GM23338 (cell line): ENCODE measurements at regions not wholly inside any gene's neighbourhood (a gene's known extent, or its start where the extent isn't known, plus 50 kb on each side); places are given as distances from the start of the nearest gene placed in this dataset.

ENCODE experiments used
- ATAC-seq: fragments of 200-7000 bp; cut with Tn5 transposase; 3 replicates; pipeline ENCODE4 v1.9.1; 2020
- DNase-seq: peaks from one replicate; pipeline ENCODE4 v3.0.0-alpha.2; 2015; ENCODE audit warnings: low spot score
- H2AFZ ChIP-seq: fragments of 200-600 bp; sonication (generic); 2 replicates; pipeline ENCODE4 v1.8.0; 2016; ENCODE audit warnings: antibody characterized with exemption, mild to moderate bottlenecking, moderate library complexity
- H3F3A ChIP-seq: fragments of 200-600 bp; sonication (generic); replicated peaks from 2 replicates; pipeline ENCODE4 v1.8.0; 2017; ENCODE audit warnings: antibody characterized with exemption, mixed run types, low read depth
- H3K27ac ChIP-seq: fragments of 200-600 bp; sonication (generic); 2 replicates; pipeline ENCODE4 v1.6.1; 2016; ENCODE audit warnings: low read depth
- H3K27me3 ChIP-seq: fragments of 200-600 bp; sonication (generic); 2 replicates; pipeline ENCODE4 v1.8.0; 2016; ENCODE audit warnings: mild to moderate bottlenecking, mixed run types, moderate library complexity; ENCODE audit not compliant: insufficient read depth
- H3K36me3 ChIP-seq: fragments of 200-600 bp; sonication (generic); 2 replicates; pipeline ENCODE4 v1.8.0; 2016; ENCODE audit warnings: mild to moderate bottlenecking; ENCODE audit not compliant: insufficient read depth
- H3K4me1 ChIP-seq: fragments of 200-600 bp; sonication (generic); 2 replicates; pipeline ENCODE4 v1.8.0; 2016; ENCODE audit warnings: mild to moderate bottlenecking, moderate library complexity; ENCODE audit not compliant: insufficient read depth
- H3K4me2 ChIP-seq: fragments of 200-600 bp; sonication (generic); 2 replicates; pipeline ENCODE4 v1.7.1; 2017; ENCODE audit warnings: mixed run types
- H3K4me3 ChIP-seq: fragments of 200-600 bp; sonication (generic); 2 replicates; pipeline ENCODE4 v1.6.1; 2016; ENCODE audit warnings: mixed run types
- H3K79me2 ChIP-seq: fragments of 200-600 bp; sonication (generic); replicated peaks from 2 replicates; pipeline ENCODE4 v1.8.0; 2017; ENCODE audit warnings: mild to moderate bottlenecking; ENCODE audit not compliant: insufficient read depth
- H3K9me2 ChIP-seq: fragments of 200-600 bp; sonication (generic); 2 replicates; pipeline ENCODE4 v1.8.0; 2017; ENCODE audit not compliant: insufficient read depth
- H4K20me1 ChIP-seq: fragments of 200-600 bp; sonication (generic); replicated peaks from 2 replicates; pipeline ENCODE4 v1.8.0; 2017; ENCODE audit warnings: mild to moderate bottlenecking; ENCODE audit not compliant: insufficient read depth
- H3K27ac Mint-ChIP-seq: 2 replicates; pipeline ENCODE4 v1.8.0; 2020; ENCODE audit warnings: inconsistent platforms, mild to moderate bottlenecking, moderate library complexity, mixed read lengths
- H3K27me3 Mint-ChIP-seq: 3 replicates; pipeline ENCODE4 v1.8.0; 2022; ENCODE audit warnings: low read depth, mild to moderate bottlenecking, moderate library complexity, mixed read lengths, inconsistent platforms; ENCODE audit not compliant: insufficient read depth, poor library complexity
- H3K36me3 Mint-ChIP-seq: 3 replicates; pipeline ENCODE4 v1.8.0; 2021; ENCODE audit warnings: low read depth, mild to moderate bottlenecking, inconsistent platforms, moderate library complexity, mixed read lengths
- H3K4me1 Mint-ChIP-seq: 3 replicates; pipeline ENCODE4 v1.8.0; 2020; ENCODE audit warnings: mild to moderate bottlenecking, inconsistent platforms, mixed read lengths
- H3K4me3 Mint-ChIP-seq: 3 replicates; pipeline ENCODE4 v1.8.0; 2021; ENCODE audit warnings: moderate library complexity, mild to moderate bottlenecking, inconsistent platforms, mixed read lengths
- H3K9me3 Mint-ChIP-seq: 3 replicates; pipeline ENCODE4 v1.8.0; 2020; ENCODE audit warnings: moderate library complexity, mild to moderate bottlenecking, inconsistent platforms, mixed read lengths
- CREB1 ChIP-seq: fragments of 250-450 bp; sonication (Bioruptor Pico); IDR thresholded peaks from 2 replicates; pipeline ENCODE4 v1.5.0; 2020; ENCODE audit warnings: low read depth, mild to moderate bottlenecking, moderate library complexity
- ETS1 ChIP-seq: IDR thresholded peaks from 2 replicates; pipeline ENCODE4 v1.6.1; 2016; ENCODE audit warnings: antibody characterized with exemption
- EZH2 ChIP-seq: fragments of 200-600 bp; sonication (generic); IDR thresholded peaks from one replicate; pipeline ENCODE4 v1.8.0; 2017; ENCODE audit warnings: antibody characterized with exemption, mild to moderate bottlenecking, low read depth; ENCODE audit not compliant: unreplicated experiment
- EZH2phosphoT487 ChIP-seq: fragments of 200-600 bp; sonication (generic); IDR thresholded peaks from one replicate; pipeline ENCODE4 v1.8.1; 2018; ENCODE audit warnings: antibody characterized with exemption; ENCODE audit not compliant: unreplicated experiment
- JUNB ChIP-seq: IDR thresholded peaks from one replicate; pipeline ENCODE4 v1.6.1; 2016; ENCODE audit warnings: antibody characterized with exemption; ENCODE audit not compliant: unreplicated experiment
- POLR2AphosphoS5 ChIP-seq: IDR thresholded peaks from 2 replicates; pipeline ENCODE4 v1.6.1; 2016; ENCODE audit warnings: antibody characterized with exemption, low read depth
- REST ChIP-seq: IDR thresholded peaks from one replicate; pipeline ENCODE4 v1.6.1; 2018; ENCODE audit warnings: antibody characterized with exemption; ENCODE audit not compliant: unreplicated experiment
- STAT1 ChIP-seq: IDR thresholded peaks from one replicate; pipeline ENCODE4 v1.6.1; 2016; ENCODE audit warnings: antibody characterized with exemption; ENCODE audit not compliant: unreplicated experiment
- ZNF114 ChIP-seq: fragments of 250-450 bp; sonication (Bioruptor Pico); IDR thresholded peaks from 2 replicates; pipeline ENCODE4 v1.5.0; 2020; ENCODE audit warnings: mild to moderate bottlenecking, moderate library complexity
- ZNF331 ChIP-seq: fragments of 250-450 bp; sonication (Bioruptor Pico); IDR thresholded peaks from 2 replicates; pipeline ENCODE4 v1.5.0; 2020; ENCODE audit warnings: low read depth, mild to moderate bottlenecking, moderate library complexity
- ZNF462 ChIP-seq: fragments of 250-450 bp; sonication (Bioruptor Pico); IDR thresholded peaks from 2 replicates; pipeline ENCODE4 v1.5.0; 2020; ENCODE audit warnings: mild to moderate bottlenecking, moderate library complexity

- Histone ChIP-seq H3K9me2 (no peaks in the 10 kb centered on the region), H3K79me2 (no peaks in the 10 kb centered on the region), H3K4me2 (no peak overlapping the region), H3K27ac (no peak overlapping the region), H3K4me1 (peaks cover 5% of the 10 kb centered on the region; the same call in 1 of the 2 replicates), H3K4me3 (no peak overlapping the region), H3K27me3 (no peaks in the 10 kb centered on the region), H3K36me3 (no peaks in the 10 kb centered on the region), H2AFZ (no peak overlapping the region), H3F3A (no peaks in the 10 kb centered on the region), H4K20me1 (no peaks in the 10 kb centered on the region)
- Mint-ChIP-seq H3K27ac (no peak overlapping the region), H3K27me3 (no peaks in the 10 kb centered on the region), H3K36me3 (no peaks in the 10 kb centered on the region), H3K9me3 (no peaks in the 10 kb centered on the region), H3K4me3 (no peak overlapping the region), H3K4me1 (peaks cover 7% of the 10 kb centered on the region)
- no peak for DNase-seq
- no peak for TF ChIP-seq EZH2
- TF ChIP-seq CREB1 (CRISPR knock-in tag) = no peak
- TF ChIP-seq POLR2AphosphoS5 = no peak
- TF ChIP-seq ZNF462 (CRISPR knock-in tag) = no peak
- TF ChIP-seq STAT1 = no peak
- TF ChIP-seq ETS1 = no peak
- no peak for TF ChIP-seq ZNF331 (CRISPR knock-in tag)
- TF ChIP-seq EZH2phosphoT487 = no peak
- TF ChIP-seq REST = no peak
- TF ChIP-seq ZNF114 = no peak
- TF ChIP-seq JUNB = no peak
- no peak for ATAC-seq
Measured at GRCh38 chr2:128781585-128782385, 463.1 kb upstream of the HS6ST1 start.
